Body of pancreas (tissue), 4 donors: ENCODE measurements at regions not wholly inside any gene's neighbourhood (a gene's known extent, or its start where the extent isn't known, plus 50 kb on each side); places are given as distances from the start of the nearest gene placed in this dataset.
"Not testable (repeated sequence)": the region's sequence is repeated elsewhere in the genome, so short reads cannot be mapped to it uniquely, and the experiment has no call there.

ENCODE experiments used
- ATAC-seq: fragments of 150-250 bp; one replicate; pipeline ENCODE4 v1.9.1; 2016
- DNase-seq, 4 donors: peaks; one replicate each; pipeline ENCODE4 v3.0.0-alpha.2; 2019
- H3K27ac ChIP-seq, 4 donors: fragments of 200-600 bp; sonication (generic); 1 replicate in 3 of 4; 2 replicates in 1 of 4; pipeline versions ENCODE4 v1.5.1 to v1.6.1; 2016 to 2019; ENCODE audit warnings: mild to moderate bottlenecking in 1 of 4, mixed read lengths in 1 of 4, moderate library complexity in 1 of 4
- H3K27me3 ChIP-seq, 2 donors: fragments of 200-600 bp; sonication (generic); one replicate each; pipeline ENCODE4 v1.6.0; 2016; ENCODE audit warnings: mild to moderate bottlenecking in 1 of 2
- H3K36me3 ChIP-seq, 2 donors: fragments of 200-600 bp; sonication (generic); replicated peaks in 1 of 2; 2 replicates each; pipeline ENCODE4 v1.5.1; 2016; ENCODE audit warnings: low read depth in 2 of 2; ENCODE audit not compliant: insufficient read depth in 1 of 2
- H3K4me1 ChIP-seq: fragments of 200-600 bp; sonication (generic); one replicate; pipeline ENCODE4 v1.6.0; 2016
- H3K4me3 ChIP-seq, 2 donors: fragments of 200-600 bp; sonication (generic); 1 replicate in 1 of 2; 2 replicates in 1 of 2; pipeline ENCODE4 v1.5.1; 2016 to 2019
- H3K9me3 ChIP-seq, 3 donors: fragments of 200-600 bp; sonication (generic); 1 replicate in 2 of 3; 2 replicates in 1 of 3; pipeline ENCODE4 v1.5.1; 2016
- CTCF ChIP-seq, 7 experiments: fragments of 450-650 bp in 4 of 7; fragments of 200-600 bp in 3 of 7; sonication (generic) in 3 of 7; IDR thresholded peaks; one replicate each; pipeline ENCODE4 v1.5.1; 2016 to 2019; ENCODE audit warnings: antibody characterized with exemption in 7 of 7
- POLR2A ChIP-seq, 3 donors: fragments of 450-650 bp; IDR thresholded peaks; one replicate each; pipeline ENCODE4 v1.6.1; 2016; ENCODE audit warnings: antibody characterized with exemption in 3 of 3, mild to moderate bottlenecking in 2 of 3
- WGBS, 2 donors: methylation state at CpG; one replicate each; pipeline ENCODE4 v1.1.5; 2017; 5-methylcytosine and 5-hydroxymethylcytosine counted together
- intact Hi-C: fragments of 100-400 bp; cut with DNase I; formaldehyde crosslinking; loops from one replicate; pipeline ENCODE4 v1.15.1; 2023

DNA sequence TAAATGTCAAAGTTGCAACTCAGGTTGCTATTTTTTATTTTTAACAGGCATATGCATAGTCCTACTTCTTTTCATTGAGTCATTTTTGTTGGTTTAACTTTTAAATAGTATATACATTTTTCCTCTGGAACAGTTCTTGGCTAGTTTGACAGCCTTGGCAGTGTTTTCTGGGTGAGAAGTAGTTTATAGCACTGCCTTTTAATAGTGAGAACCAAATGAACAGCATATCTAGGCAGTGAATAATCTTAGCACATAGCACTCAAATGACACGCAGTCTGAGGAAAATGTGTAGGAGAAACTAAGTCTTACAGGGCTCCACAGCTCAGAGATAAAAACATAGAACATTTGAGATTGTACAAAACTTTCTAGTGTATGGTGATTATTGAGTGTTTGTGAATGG lies 265.5 kb upstream of the POT1 start:
- no peak overlapping the region for H3K4me3 ChIP-seq
- no peaks in the 10 kb centered on the region for H3K36me3 ChIP-seq
- WGBS, 2 donors, result 48 to 71% methylated on average over 1 of the region's 1 CpG
- H3K4me1 ChIP-seq, result no peaks in the 10 kb centered on the region
- ATAC-seq (no peak), DNase-seq (no peak)
- no peak overlapping the region for H3K27ac ChIP-seq
- H3K27me3 ChIP-seq, result no peaks in the 10 kb centered on the region
- TF ChIP-seq POLR2A (IDR thresholded peaks at IDR 0.05), result no peak
- no peak for TF ChIP-seq CTCF (IDR thresholded peaks at IDR 0.05)
- H3K9me3 ChIP-seq, result no peaks in the 10 kb centered on the region
- intact Hi-C loops, result no loop called here

DNA sequence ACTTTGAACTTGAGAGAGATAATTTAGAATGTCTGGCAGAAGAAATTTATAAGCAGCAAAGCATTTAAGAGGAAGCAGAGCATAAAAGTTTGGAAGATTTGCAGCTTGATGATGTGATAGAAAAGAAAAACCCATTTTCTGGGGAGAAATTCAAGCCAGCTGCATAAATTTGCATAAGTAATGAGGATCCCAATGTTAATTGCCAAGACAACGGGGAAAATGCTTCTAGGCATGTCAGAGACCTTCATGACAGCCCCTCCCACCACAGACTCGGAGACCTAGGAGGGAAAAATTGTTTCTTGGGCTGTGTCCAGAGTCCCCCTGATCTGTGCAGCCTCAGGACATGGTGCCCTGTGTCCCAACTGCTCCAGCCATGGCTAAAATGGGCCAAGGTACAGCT lies 263.6 kb upstream of the POT1 start:
- DNase-seq, result no peak
- H3K9me3 ChIP-seq, result no peaks in the 10 kb centered on the region
- no peak overlapping the region for H3K4me3 ChIP-seq
- 50 to 52% methylated on average over 2 of the region's 2 CpGs for WGBS, 2 donors
- H3K4me1 ChIP-seq, result no peaks in the 10 kb centered on the region
- H3K27ac ChIP-seq, result no peak overlapping the region
- H3K36me3 ChIP-seq, result no peaks in the 10 kb centered on the region
- ATAC-seq, result no peak
- intact Hi-C loops, result no loop called here
- TF ChIP-seq CTCF (IDR thresholded peaks at IDR 0.05), result no peak
- TF ChIP-seq POLR2A (IDR thresholded peaks at IDR 0.05), result no peak
- H3K27me3 ChIP-seq, result no peaks in the 10 kb centered on the region

DNA sequence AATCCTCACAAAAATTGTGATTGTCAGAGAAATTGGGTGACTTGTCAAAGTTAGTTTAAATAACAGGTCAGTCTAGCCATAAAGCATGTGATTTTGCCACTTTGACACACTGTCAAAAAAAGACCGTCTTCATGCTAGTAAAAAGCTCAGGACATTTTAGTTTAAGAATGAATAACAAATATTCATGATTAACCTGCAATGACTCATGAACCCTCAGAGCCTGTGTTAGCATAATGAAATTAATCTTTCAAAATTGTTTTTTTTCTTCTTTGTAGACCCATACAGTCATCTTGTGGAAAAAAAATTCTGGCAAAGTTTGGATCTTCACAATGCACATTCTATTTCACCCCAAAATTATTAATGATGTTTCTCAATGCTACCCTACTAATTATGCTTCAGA lies 255.2 kb upstream of the POT1 start:
- intact Hi-C loops, result no loop called here
- TF ChIP-seq CTCF (IDR thresholded peaks at IDR 0.05) (no peak), POLR2A (IDR thresholded peaks at IDR 0.05) (no peak)

DNA sequence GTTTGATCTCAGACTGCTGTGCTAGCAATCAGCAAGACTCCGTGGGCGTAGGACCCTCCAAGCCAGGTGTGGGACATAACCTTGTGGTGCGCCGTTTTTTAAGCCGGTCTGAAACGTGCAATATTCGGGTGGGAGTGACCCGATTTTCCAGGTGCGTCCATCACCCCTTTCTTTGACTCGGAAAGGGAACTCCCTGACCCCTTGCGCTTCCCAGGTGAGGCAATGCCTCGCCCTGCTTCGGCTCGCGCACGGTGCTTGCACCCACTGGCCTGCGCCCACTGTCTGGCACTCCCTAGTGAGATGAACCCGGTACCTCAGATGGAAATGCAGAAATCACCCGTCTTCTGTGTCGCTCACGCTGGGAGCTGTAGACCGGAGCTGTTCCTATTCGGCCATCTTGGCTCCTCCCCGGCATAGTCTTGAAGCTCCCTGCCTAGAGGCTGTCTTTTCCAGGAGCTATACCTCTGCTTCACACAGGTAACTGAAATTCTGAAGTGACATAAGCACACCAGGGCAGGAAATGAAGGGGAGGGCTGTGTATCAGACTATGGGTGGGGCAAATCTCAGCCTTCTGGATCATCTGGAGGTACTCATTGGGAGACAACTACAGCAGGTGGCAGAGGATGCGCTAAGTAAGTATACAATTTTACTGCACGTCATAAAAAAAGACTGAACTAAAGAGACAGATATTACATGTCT lies 252.1 kb upstream of the POT1 start:
- intact Hi-C loops, H3K36me3 ChIP-seq, H3K27me3 ChIP-seq, H3K4me1 ChIP-seq, H3K9me3 ChIP-seq, H3K27ac ChIP-seq, ATAC-seq, H3K4me3 ChIP-seq, DNase-seq: not testable (repeated sequence)
- WGBS, 2 donors, result 82 to 86% methylated on average over 24 to 26 of the region's 26 CpGs

More for the DNA sequence above, 255.2 kb upstream of the POT1 start:
- WGBS, 2 donors, result 45 to 57% methylated on average over 1 of the region's 1 CpG
- ATAC-seq (no peak), DNase-seq (no peak)
- no peak overlapping the region for H3K4me3 ChIP-seq
- no peak overlapping the region for H3K27ac ChIP-seq
- H3K4me1 ChIP-seq, result no peaks in the 10 kb centered on the region
- H3K36me3 ChIP-seq, result no peaks in the 10 kb centered on the region
- H3K27me3 ChIP-seq, result no peaks in the 10 kb centered on the region
- no peaks in the 10 kb centered on the region for H3K9me3 ChIP-seq

- 66 to 71% methylated on average over 2 of the region's 2 CpGs for WGBS, 2 donors
- H3K36me3 ChIP-seq, result no peaks in the 10 kb centered on the region
- intact Hi-C loops, result no loop called here
- H3K27me3 ChIP-seq, result no peaks in the 10 kb centered on the region
- DNase-seq (no peak), ATAC-seq (no peak)
- no peaks in the 10 kb centered on the region for H3K4me1 ChIP-seq
- no peak overlapping the region for H3K27ac ChIP-seq
- TF ChIP-seq CTCF (IDR thresholded peaks at IDR 0.05), result no peak
- H3K4me3 ChIP-seq, result no peak overlapping the region
- H3K9me3 ChIP-seq, result no peaks in the 10 kb centered on the region
Measured at GRCh38 chr7:125173571-125173970, 243.9 kb upstream of the POT1 start.
